Stimulated activated CD4-positive, alpha-beta T cell treated with anti-CD3 and anti-CD28 coated beads, TNF-alpha, amount 100 ng/mL, for 4 hours (primary cell): ENCODE measurements at regions not wholly inside any gene's neighbourhood (a gene's known extent, or its start where the extent isn't known, plus 50 kb on each side); places are given as distances from the start of the nearest gene placed in this dataset.
"Not testable (repeated sequence)": the region's sequence is repeated elsewhere in the genome, so short reads cannot be mapped to it uniquely, and the experiment has no call there.

Experiments
- DNase-seq, 3 experiments: peaks; one replicate each; pipeline ENCODE4 v3.0.0-alpha.2; 2020; ENCODE audit warnings: low read depth in 3 of 3

DNA sequence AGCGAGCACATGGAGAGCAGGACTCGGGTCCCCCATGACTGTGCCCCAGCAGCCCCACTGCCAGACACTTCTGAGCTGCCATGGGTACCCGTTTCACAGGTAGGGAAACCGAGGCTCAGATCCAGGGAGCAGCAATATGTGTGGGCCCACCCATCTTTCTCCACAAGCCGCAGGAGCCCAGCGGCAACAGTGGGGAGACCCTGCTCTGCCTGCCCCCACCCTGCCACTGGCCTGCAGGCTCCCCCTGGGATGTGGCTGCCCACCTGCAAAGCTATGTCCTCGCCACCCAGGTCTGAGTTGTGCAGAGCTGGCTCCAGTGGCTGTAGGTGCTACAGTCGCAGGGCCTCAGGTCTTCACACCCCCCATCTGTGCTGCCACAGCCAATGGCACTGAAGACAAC, 50.6 kb upstream of the C1QTNF9B start:
- no peak for DNase-seq

DNA sequence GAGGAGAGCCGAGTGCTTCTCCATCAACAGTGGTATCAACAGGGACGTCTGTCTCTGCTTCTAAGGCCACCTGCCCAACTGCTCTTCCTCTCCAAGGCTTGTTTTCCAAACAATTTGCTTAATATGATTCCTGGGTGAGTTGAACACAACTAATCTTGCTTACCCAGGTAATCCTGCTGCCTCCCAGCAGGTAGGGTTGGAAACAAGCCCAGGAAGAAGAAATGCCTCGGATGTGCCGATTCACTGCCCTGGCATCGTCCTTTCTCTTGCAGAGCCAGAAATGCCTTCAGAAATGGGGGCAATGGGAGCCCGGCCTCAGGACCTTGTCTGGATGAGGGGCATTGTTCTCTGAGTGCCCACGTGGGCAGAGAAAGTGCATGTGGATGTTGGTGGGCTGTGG, 51.9 kb upstream of the C1QTNF9B start:
- no peak for DNase-seq

DNA sequence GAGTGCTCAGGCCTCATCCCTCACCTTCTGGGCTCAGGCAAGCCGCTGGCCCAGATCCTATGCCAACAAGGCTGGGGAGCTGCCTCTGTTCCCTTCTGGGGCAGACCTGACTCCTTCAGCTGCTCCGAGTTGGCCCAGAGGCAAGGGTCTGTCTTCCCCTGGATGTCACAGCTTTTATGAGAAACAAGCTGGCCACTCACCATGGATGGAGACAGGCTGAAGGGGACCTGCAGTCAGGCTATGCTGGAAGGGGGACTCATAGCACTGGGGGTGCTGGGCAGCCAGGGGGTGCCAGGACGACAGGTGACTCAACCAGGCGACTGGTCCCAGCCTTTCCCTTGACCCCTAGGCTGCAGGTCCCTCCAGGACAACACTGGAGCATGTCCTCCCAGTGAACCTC, 52.4 kb upstream of the C1QTNF9B start:
- no peak for DNase-seq

DNA sequence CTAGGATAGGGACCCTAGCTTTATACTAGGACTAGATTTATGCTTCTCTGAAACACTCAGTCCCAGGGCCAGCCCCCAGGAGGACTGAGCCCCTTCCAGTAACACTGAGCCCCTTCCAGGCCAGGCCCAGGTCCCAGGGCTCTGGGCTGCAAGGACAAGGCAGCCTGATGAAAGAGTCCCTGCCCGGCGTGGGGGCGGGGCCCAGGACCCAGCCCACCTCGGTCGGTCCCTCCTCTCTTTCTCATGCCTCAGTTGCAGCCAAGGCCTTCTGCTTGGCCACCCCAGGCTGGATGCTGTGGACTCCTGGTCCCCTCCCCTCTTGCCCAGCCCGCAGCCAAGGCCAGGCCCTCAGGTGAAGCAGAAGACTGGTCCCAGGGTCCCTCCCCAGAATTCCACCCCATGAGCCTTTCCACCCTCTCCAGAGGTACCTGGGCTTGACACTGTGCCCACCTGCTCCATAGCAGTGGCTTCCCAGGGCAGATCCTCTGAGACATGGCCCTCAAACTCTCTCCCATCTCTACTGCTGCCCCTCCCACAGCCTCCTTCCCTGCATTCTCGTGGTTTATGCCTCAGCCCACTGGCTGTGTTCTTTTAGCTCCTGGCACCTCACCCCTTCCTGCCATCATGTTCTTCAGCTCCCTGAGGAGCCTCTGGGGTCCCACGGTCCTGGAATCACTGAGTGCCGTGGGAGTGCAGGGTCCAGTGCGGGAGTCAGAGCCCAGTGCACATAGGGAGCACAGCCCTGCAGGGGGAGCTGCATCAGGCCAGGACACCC, 53.6 kb upstream of the C1QTNF9B start:
- DNase-seq = no peak

GRCh38 chr13:23952796-23953195, 55.5 kb upstream of the C1QTNF9B start:
- no peak for DNase-seq

GRCh38 chr13:23953860-23954512, 56.7 kb upstream of the C1QTNF9B start:
- DNase-seq = no peak

DNA sequence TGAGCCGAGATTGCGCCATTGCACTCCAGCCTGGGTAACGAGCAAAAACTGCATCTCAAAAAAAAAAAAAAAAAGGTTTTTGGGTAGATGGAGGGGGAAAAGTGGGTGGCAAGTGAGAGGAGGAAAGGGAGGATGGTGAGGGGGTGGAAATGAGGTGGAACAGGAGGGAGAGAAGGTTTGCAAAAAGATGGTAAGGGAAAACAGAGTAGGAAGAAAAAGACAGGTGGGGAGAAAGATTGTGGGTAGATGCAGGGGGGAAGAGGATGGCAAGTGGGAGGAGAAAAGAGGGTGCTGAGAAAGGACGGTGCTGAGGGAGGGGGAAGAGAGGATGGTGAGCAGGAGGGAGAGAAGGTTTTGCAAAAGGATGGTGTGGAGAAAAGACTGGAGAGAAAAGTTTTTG, 57.8 kb upstream of the C1QTNF9B start:
- DNase-seq = no peak

GRCh38 chr13:23956106-23956505, 58.8 kb upstream of the C1QTNF9B start:
- no peak for DNase-seq

DNA sequence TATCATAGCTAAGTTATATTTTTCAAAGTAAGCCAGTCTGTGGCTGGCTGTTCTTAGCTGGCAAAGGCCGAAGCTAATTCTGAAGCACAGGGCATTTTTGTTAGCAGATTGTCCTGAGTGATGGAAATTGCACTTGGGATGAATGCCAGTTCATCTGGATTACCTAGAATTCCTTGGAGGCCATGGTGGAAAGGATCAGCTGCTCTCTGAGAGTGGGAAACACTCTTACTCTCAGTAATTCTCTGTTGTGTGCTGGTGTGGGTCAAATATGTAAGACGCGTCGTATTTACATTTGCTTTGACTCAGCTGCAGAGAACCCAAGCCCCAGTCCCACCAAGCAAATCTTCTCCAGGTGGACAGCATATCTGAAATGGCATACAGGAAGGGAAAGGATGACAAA, 60.7 kb upstream of the C1QTNF9B start:
- no peak for DNase-seq

DNA sequence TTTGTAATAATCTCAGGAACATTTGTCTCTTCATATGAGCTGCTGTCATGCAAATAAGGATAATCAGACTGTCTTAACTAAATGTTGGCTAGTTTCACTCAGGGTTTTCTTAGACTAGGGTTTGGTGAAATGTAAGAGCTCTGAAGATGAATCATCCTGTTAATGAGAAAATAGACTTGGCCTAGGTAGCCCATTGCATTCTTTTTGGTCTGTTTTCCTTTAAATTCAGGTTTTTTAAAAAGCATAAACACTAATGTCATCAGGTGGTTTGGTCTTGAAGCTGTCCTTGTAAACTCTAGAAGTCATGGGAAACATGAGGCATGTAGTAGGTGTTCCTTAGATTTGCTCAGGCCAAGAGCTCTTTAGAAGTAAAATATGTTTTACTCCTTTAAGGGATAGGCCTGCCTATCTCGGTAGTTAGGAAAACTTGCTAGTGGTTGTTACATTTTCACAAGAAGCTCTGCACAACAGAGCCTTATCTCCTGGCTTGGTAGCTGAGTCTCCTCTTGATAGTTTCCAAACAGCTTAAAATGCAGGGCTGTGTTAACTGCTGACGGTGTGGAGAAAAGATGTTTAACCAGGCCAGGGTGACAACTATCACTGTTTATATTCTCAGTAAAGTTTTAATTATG, 62.0 kb upstream of the C1QTNF9B start:
- no peak for DNase-seq

DNA sequence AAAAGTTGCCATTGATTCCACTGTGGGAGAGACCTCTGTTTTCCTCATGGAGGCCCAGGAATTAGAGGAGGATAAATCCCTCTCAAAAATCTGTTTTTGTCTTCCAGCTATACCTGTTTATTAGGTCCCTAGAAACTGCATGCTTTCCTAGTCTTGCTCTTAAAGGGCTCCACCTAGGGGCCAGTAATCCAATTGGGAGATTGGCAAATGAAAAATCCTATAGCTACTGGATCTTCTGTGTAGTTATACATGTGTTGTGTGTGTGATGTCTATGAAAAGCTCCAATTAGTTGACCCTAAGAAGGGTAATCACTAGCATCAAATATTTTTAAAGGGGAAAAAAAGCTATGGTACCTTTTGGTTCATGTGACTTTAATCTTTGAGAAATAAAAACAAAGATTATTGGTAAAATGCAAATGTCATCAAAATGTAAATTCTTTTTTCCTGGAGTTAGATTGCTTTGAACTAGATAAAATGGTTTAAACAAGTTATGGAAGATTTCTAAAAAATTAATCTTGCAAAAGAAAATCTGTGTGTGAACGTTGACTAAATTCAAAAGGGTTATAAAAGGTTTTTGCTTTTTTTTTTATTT, 63.4 kb upstream of the C1QTNF9B start:
- DNase-seq = no peak

DNA sequence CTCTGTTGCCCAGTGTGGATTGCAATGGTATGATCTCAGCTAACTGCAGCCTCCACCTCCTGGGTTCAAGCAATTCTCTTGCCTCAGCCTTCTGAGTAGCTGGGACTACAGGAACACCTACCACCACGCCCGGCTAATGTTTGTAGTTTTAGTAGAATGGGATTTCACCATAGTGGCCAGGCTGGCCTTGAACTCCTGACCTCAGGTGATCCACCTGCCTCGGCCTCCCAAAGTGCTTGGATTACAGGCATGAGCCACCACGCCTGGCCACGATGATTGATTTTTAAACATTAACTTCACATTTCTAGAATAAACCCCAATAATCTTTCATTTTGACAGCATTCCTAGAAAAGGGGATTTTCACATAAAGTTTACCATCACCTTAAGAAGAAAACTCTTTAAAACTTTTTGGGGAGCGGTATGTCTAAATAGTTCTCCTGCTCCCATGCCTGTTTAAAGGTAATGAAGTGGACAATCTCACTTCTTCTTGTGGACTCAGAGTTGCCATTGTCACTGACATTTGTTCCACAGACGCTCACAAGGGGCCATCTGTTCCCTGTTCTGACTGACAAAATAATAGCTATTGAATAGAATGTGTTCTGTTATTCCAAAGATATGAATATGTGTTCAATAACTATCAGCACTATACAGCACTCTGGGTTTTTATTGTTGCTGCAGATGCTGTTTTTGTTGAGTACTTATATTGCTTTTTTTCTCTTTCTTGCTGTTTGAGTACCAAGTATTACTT, 66.1 kb upstream of the C1QTNF9B start:
- DNase-seq = no peak

- DNase-seq = no peak
Observed at GRCh38 chr13:23963947-23964346, 66.6 kb upstream of the C1QTNF9B start.

DNA sequence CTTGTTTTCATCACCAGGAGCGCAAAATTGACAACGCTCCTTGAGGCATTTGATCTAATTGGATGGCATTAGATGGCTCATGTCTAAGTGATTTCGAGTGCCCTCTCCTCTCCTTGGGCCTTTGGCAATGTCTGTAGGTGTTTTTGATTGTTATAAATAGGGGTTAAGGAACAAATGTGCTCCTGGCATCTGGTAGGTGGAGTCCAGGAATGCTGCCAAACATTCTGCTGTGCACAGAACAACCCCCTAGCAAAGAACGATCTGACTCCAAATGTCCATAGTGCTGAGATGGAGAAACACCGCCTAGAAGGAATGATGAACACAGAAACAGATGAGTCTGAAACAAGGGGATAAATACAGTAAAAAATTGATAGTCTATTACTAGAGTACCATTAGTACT, 68.0 kb upstream of the C1QTNF9B start:
- no peak for DNase-seq

DNA sequence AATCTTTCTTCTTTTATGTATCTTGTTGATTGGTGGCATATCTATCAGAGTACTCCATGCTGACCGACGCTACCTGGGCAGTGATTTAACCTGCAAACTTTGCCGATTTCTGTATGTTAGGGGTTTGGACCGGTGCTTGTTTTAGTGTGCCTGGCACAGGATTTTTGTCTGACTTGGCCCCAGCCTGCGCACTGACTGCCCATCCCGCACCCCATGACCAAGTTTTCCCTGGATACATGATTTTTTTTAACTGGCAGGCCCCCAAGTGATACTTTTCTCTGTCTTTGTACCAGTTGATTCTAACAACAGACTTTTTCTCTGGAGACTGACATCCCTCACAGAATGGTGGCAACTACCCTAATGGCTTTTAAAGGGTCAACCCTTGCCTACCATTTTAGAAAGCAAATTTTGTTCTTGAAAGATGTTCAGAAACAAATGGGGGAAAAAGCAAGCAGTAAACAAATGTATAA, 69.0 kb upstream of the C1QTNF9B start:
- DNase-seq = no peak

GRCh38 chr13:23966691-23967615, 69.7 kb upstream of the C1QTNF9B start:
- no peak for DNase-seq

DNA sequence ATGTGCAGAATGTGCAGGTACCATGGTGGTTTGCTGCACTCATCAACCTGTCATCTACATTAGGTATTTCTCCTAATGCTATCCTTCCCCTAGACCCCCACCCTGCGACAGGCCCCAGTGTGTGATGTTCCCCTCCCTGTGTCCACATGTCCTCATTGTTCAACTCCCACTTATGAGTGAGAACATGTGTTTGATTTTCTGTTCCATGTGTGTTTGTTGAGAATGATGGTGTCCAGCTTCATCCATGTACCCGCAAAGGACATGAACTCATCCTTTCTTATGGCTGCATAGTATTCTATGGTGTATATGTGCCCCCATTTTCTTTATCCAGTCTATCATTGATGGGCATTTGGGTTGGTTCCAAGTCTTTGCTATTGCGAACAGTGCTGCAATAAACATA, 70.5 kb upstream of the C1QTNF9B start:
- DNase-seq = not testable (repeated sequence)

DNA sequence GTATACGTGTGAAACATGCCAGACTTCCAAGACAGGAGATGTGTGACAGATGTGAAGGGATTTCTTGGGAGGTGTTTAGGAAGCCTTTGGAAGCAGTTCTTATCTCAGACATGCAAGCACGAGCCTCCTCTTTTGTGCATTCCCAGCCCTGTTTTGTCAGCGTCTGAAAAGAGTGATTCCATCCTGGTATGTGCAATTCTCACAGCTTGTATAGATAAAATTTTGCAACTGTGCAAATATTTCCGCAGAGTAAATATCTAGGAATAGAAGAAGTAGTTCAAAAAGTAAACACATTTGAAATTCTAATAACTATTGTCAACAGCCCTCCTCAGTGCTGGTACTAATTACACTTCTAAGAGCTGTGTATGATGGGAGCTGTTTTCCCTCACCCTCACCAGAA, 72.3 kb upstream of the C1QTNF9B start:
- no peak for DNase-seq

GRCh38 chr13:23979361-23980159, 82.3 kb upstream of the C1QTNF9B start:
- DNase-seq = no peak

- DNase-seq = peak; percentile 74 to 81 (median 74)
Observed at GRCh38 chr13:23980160-23980551, 82.9 kb upstream of the C1QTNF9B start.
